ENCODE measurements at regions not wholly inside any gene's neighbourhood (a gene's known extent, or its start where the extent isn't known, plus 50 kb on each side); places are given as distances from the start of the nearest gene placed in this dataset.

DNA sequence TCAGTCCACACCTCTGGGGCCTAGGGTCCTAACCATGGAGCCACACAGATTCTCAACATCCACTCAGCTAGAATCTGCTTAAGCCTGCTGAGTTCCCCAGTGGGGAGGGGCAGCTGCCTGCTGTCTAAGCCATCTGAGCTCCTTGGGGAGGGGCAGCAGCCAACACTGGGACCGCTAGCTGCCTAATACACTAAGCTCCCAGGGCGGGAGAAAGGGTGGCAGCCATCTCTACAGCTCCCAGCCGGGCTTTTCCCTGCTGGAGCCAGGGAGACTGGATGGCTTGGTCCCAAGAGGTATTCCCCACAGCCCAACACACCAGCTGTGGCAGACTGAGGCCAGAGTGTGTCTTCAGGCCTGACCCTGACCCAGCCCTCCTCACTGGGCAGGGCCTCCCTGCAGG, 217.3 kb upstream of the TMEM45B start:
- TF ChIP-seq CTCF (IDR thresholded peaks at IDR 0.05) (no peak), POLR2A (IDR thresholded peaks at IDR 0.05) (no peak)

Data from thyroid gland (tissue), 4 donors.